GM06990 (cell line): ENCODE measurements at regions not wholly inside any gene's neighbourhood (a gene's known extent, or its start where the extent isn't known, plus 50 kb on each side); places are given as distances from the start of the nearest gene placed in this dataset.

Experiments
- DNase-seq: peaks from one replicate; pipeline ENCODE4 v3.0.0-alpha.2; 2011; ENCODE audit not compliant: insufficient read length; ENCODE audit errors: extremely low read depth
- H3K27me3 ChIP-seq: replicated peaks from 2 replicates; pipeline ENCODE4 v1.6.0; 2011; ENCODE audit warnings: low read length; ENCODE audit not compliant: control insufficient read depth, insufficient read depth
- H3K36me3 ChIP-seq: 2 replicates; pipeline ENCODE4 v1.5.1; 2011; ENCODE audit warnings: low read length; ENCODE audit not compliant: control insufficient read depth, insufficient read depth
- H3K4me3 ChIP-seq: replicated peaks from 2 replicates; pipeline ENCODE4 v1.5.1; 2011; ENCODE audit warnings: low read depth, mild to moderate bottlenecking, control low read depth, low read length
- TF ChIP-seq, protein P1 (sequence below): IDR thresholded peaks from 2 replicates; pipeline ENCODE4 v1.5.1; 2011; ENCODE audit warnings: low read length, control low read depth, mild to moderate bottlenecking, inconsistent platforms; ENCODE audit not compliant: insufficient read depth, poor library complexity, severe bottlenecking

DNA sequence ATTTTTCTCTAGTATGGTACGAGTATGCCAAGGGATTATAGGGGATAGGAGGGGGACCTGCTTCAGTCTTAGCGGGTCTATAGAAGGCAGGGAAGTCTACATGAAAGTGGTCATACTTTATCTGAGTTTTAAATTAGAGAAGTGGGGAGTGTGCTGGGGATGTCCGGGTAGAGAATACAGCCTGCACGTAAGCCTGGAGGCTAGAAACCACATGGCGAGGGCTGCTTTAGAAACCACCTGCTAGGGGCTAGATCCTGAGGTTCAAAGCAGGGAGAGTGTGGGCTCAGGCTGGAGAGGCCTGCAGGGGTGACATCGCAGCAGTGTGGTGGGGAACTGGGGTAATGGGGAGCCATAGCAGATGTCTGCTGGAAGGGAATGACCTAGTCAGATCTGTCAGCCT, 85.2 kb downstream of the VEGFA start:
- Histone ChIP-seq H3K36me3 (no peaks in the 10 kb centered on the region), H3K4me3 (no peak overlapping the region), H3K27me3 (no peaks in the 10 kb centered on the region)
- TF ChIP-seq, protein P1, sequence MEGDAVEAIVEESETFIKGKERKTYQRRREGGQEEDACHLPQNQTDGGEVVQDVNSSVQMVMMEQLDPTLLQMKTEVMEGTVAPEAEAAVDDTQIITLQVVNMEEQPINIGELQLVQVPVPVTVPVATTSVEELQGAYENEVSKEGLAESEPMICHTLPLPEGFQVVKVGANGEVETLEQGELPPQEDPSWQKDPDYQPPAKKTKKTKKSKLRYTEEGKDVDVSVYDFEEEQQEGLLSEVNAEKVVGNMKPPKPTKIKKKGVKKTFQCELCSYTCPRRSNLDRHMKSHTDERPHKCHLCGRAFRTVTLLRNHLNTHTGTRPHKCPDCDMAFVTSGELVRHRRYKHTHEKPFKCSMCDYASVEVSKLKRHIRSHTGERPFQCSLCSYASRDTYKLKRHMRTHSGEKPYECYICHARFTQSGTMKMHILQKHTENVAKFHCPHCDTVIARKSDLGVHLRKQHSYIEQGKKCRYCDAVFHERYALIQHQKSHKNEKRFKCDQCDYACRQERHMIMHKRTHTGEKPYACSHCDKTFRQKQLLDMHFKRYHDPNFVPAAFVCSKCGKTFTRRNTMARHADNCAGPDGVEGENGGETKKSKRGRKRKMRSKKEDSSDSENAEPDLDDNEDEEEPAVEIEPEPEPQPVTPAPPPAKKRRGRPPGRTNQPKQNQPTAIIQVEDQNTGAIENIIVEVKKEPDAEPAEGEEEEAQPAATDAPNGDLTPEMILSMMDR = no peak
- no peak for DNase-seq

DNA sequence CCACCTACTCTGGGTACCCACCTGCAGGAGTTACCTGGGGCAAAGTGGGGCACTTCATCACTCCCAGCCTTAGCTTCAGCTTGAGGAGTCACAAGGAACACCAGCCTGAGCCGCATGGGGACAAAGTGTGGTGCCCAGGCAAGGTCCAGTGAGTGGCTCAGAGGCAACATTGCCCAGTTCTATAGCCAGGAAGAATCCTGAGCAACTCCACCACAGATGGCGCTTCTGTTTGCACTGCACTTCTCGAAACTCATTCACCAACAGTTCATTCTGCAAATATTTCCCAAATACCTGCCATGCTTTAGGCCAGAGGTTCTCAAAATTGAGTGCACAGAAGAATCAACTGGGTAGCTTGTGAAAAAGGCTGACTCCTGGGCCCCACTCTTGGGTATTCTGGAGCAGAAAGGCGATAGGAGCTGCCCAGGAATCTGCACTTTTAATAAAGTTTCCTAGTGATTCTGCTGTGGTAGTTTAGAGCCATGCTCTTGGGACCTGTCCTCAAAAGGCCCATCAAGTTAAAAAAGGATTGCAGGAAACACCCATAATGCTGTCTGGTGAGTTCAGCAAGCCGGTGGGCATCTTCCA, 83.1 kb downstream of the VEGFA start:
- TF ChIP-seq, protein P1 = no peak
- Histone ChIP-seq H3K36me3 (no peaks in the 10 kb centered on the region), H3K4me3 (no peak overlapping the region), H3K27me3 (no peaks in the 10 kb centered on the region)
- no peak for DNase-seq

DNA sequence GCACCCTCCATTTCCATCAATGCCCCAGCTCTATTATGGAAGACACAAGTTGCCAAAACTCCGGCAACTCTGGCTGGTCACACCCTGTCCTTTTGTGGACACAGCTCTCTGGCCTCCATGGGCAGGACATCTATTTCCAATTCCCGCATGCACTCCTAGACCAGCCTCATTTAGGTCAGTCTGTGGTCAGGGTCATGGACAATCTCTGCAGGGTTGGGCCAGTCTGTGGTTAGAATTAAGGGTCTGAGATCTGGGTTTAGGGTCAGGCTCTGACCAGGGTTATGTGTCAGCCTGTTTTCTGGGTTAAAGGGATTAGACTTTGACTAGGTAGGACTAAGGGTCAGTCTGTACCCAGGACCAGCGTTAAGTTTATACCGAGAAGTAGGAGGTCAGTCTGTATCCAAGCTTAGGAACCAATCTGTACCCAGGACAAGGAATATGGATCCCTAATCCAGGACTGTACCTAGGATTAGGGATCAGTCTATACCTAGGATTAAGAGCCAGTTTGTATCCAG, 82.4 kb downstream of the VEGFA start:
- DNase-seq = no peak
- TF ChIP-seq, protein P1 = no peak
- Histone ChIP-seq H3K27me3 (no peaks in the 10 kb centered on the region), H3K36me3 (no peaks in the 10 kb centered on the region), H3K4me3 (no peak overlapping the region)

DNA sequence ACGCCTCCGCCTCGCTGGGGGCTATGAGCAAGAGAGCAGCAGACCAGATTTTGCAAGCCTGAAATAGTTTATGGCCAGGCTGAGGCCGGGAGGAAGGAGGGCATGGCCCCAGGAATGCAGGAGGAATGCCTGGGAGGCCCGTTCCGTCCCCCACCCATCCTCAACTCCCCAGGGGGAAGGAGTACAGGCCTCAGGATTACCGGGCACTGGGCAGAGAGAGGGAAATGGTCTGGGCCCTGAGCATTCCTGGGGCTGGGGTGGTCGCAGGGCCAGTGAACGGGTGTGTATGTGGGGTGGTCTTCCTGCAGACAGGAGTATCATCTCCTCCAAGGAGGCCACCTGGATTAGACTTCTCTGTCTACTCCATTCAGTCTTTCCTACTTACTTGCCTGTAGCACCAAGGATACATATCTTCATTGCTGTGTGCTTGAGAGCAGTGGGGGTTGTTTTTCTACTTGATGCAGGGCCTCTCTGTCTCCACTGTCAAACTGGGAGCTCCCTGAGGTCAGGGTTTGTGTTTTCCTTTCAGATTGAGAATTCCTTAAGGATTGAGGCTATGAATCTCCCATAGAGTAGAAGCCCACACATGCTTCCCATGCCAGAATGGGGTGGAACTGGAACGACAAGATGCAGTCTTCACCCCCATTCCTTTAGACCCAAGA, 81.3 kb downstream of the VEGFA start:
- Histone ChIP-seq H3K36me3 (no peaks in the 10 kb centered on the region), H3K4me3 (no peak overlapping the region), H3K27me3 (no peaks in the 10 kb centered on the region)
- TF ChIP-seq, protein P1 = no peak
- DNase-seq = no peak

DNA sequence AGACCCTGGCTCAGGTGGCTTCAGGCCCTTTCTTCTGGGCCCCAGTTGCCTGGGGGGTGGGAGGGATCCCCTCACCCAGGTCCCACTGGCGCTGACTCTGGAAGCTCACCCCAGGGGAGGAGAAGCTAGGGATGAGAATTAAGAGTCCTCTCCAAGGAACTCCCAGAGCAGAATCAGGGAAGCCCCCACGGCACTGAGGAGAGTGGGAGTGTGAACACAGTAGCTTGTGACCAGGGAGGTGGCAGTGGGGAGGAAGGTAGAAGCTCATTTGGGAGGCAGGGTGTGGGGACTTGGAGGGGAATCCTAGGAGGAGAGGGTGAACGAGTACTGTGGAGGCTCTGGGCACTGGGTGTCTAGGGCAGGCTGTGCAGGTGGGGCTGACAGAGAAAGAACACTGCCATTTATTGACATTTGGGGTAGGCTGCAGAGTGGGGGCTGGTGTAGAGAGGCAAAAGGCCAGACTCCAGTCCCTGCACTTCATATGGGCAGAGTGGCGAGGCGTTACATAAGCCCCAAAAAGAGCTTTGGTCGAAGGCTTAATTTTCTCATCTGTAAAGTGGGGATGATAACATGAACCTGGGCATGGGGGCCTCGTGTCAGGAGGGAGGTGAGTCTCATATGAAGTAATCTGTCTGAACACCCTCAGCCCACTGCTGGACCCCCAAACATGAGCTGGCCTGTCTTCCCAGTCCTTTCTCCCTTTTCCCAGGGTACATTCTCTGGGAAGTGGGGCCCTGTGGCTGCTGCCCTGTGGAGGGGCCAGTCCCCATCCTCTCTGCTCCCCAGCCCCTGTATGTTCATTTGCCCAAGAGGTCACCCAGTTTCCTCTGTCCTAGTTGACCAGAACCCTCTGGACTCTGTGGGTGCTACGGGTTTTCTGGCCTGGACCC, 80.5 kb downstream of the VEGFA start:
- DNase-seq = no peak
- no peaks in the 10 kb centered on the region for H3K36me3 ChIP-seq
- no peaks in the 10 kb centered on the region for H3K27me3 ChIP-seq
- TF ChIP-seq, protein P1 = no peak
- no peak overlapping the region for H3K4me3 ChIP-seq
